GM10248 (cell line): ENCODE measurements at regions not wholly inside any gene's neighbourhood (a gene's known extent, or its start where the extent isn't known, plus 50 kb on each side); places are given as distances from the start of the nearest gene placed in this dataset.

ENCODE experiments used
- CTCF ChIA-PET: fragments of 300-600 bp; sonication (Branson Sonifier 250); formaldehyde crosslinking; extraction: SDS; loops from one replicate; lab custom pipeline; 2021; ENCODE audit warnings: antibody characterized with exemption; lab: Yijun Ruan, JAX
- POLR2A ChIA-PET: fragments of 350-650 bp; sonication (Branson Sonifier 250); formaldehyde crosslinking; extraction: SDS; loops from one replicate; lab custom pipeline; 2020; ENCODE audit warnings: antibody characterized with exemption; lab: Yijun Ruan, JAX
- DNase-seq: peaks from one replicate; pipeline ENCODE4 v3.0.0; 2012; ENCODE audit errors: extremely low spot score
- TF ChIP-seq, protein P1 (sequence below): IDR thresholded peaks from 2 replicates; pipeline ENCODE4 v1.5.1; 2012; ENCODE audit warnings: mild to moderate bottlenecking, low read depth; ENCODE audit errors: extremely low read depth, missing control alignments, control extremely low read depth

DNA sequence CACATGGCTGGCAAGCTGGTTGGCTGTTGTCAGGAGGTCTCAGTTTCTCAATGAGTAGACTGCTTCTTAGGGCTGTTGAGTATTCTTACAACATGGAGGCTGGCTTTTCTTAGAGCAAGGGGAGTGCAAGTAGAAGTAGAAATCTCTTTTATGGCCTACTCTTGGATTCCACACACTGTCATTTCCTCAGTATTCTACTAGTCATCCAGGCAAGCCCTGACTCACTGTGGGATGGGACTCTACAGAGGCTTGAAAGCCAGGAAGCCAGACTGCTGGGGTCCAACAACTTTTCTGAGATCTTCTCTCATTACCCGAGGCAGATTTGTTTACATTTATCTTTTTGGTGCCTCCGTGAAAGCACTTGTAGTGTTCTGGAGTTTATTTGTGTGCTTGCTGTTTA, 196.2 kb upstream of the APP start:
- no peak for DNase-seq
- POLR2A ChIA-PET: no interaction called here
- TF ChIP-seq, protein P1, sequence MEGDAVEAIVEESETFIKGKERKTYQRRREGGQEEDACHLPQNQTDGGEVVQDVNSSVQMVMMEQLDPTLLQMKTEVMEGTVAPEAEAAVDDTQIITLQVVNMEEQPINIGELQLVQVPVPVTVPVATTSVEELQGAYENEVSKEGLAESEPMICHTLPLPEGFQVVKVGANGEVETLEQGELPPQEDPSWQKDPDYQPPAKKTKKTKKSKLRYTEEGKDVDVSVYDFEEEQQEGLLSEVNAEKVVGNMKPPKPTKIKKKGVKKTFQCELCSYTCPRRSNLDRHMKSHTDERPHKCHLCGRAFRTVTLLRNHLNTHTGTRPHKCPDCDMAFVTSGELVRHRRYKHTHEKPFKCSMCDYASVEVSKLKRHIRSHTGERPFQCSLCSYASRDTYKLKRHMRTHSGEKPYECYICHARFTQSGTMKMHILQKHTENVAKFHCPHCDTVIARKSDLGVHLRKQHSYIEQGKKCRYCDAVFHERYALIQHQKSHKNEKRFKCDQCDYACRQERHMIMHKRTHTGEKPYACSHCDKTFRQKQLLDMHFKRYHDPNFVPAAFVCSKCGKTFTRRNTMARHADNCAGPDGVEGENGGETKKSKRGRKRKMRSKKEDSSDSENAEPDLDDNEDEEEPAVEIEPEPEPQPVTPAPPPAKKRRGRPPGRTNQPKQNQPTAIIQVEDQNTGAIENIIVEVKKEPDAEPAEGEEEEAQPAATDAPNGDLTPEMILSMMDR: no peak
- CTCF ChIA-PET: no interaction called here

DNA sequence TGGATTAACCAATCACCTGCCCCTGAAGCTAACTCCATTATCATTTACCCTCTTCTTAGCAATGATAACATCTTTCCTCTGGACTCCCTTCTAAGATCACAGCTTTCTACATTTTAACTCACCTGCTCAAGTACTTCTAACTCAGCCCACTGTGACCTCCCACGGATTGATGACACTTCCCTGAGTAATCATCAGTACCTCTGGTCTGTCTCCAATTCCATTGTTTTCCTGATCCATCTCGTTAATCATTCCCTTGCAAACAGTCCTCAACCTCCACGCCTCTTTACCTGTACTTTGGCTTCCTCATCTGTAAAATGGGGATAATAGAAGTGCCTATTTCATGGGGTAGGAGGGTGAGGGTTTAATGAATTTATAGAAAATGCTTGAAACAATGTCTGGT, 195.3 kb upstream of the APP start:
- DNase-seq: no peak
- TF ChIP-seq, protein P1: no peak
- ChIA-PET POLR2A (no interaction called here), CTCF (no interaction called here)

DNA sequence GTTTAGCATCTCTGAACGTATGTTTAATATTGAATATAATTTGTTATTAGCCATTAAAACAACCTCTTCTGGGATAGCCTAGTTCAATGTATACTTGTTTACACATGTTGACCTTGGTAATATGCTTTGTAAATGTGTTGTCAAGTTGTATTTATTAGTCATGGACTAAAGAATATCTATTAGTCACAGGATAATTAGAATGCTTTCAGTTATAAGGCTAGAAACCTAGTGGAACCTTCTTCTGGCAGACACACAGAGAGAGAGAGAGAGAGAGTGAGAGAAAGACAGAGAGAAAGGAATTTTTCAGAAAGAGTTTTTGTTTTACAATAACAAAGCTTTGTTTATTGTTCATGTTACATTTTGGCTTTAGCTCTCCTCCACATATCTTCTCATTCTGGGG, 181.1 kb upstream of the APP start:
- DNase-seq: no peak
- TF ChIP-seq, protein P1: no peak
- ChIA-PET CTCF (no interaction called here), POLR2A (no interaction called here)

DNA sequence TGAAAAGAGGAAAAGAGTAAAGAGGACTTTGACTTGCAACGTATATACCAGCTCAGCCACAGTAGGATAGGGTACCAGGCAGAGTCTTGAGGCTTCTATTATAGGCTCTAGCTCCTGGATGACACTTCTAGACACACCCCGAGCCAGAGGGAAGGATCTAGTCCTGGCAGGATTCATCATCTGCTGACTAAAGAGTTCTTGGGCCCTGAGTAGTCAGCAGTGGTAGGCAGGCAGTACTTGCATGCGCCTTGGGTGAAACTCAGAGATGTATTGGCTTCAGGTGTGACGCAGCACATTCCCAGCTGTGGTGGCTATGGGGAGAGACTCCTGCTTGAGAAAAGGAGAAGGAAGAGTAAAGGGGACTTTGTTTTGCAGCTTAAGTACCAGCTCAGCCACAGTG, 162.3 kb upstream of the APP start:
- ChIA-PET POLR2A (no interaction called here), CTCF (no interaction called here)
- DNase-seq: no peak
- TF ChIP-seq, protein P1: no peak

DNA sequence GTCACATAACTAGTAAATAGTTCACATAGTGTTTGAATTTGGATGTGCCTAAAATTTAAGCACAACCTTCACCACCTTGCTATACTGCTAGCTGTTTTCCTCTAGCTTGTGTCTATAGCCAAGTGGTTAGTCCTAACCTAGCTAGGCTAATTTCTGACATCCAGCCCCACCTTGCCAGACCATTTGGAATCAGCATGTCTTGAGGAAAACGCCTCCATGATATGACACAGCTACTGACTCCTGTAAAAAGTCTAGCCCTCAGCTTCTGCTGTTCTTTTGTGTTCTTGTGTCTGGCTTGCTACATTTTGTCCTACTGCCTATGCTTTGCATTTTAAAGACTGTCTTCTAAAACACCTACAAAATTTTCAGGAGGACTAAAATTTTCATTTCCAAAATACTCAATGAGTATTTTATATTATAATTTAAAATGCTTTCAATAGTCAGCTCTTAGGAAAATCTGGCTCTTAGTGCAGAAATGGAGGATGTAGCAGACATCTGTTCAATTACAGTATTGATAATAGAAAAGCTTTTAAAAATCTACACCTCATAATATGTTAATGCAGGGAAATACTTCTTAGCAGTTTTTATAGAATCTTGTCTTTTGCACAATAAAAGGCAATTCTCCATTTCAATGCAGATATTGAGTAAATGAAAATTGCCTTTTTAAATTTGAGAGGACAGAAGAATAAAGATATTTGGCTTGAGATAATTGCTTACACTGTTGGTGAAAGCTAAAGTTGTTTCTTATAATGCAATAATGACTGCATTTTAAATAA, 160.8 kb upstream of the APP start:
- ChIA-PET POLR2A (no interaction called here), CTCF (interaction anchor here (1.5 kb wide), 1 partner anchor 15 kb away, joined by 3 read pairs; no protein-coding TSS in a partner anchor)
- TF ChIP-seq, protein P1: no peak
- no peak for DNase-seq

DNA sequence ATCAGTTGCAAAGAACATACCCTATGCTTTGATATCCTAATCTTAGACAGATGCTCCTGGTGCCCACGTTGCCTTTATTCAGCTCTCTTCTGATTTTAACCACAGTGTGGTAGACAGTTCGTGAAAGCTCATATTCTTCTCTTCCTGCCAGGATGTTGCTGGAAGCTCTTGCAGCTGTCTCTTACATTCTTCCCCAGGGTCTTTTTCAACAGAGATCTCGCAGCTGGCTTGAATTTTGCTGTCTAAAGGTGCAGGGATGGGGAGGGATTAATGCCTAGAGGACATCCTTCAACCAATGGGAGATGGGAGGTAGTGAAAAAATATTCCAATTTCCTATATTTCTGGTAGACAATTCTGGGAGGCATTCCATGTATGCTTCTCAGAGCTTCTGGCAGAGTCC, 150.0 kb upstream of the APP start:
- ChIA-PET POLR2A (no interaction called here), CTCF (no interaction called here)
- DNase-seq: no peak
- TF ChIP-seq, protein P1: no peak

DNA sequence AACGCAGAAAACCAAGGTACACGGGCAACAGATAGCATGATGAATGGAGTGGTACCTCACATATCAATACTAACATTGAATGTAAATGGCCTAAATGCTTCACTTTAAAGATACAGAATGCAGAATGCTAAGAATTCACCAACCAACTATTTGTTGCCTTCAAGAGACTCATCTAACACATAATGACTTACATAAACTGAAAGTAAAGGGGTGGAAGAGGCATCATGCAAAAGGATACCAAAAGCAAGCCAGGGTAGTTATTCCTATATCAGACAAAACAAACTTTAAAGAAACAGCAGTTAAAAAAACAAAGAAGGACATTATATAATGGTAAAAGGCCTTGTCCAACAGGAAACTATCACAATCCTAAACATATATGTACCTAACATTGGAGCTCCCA, 137.1 kb upstream of the APP start:
- TF ChIP-seq, protein P1: no peak
- ChIA-PET CTCF (no interaction called here), POLR2A (no interaction called here)
- DNase-seq: no peak
